ENCODE measurements at regions not wholly inside any gene's neighbourhood (a gene's known extent, or its start where the extent isn't known, plus 50 kb on each side); places are given as distances from the start of the nearest gene placed in this dataset.

DNA sequence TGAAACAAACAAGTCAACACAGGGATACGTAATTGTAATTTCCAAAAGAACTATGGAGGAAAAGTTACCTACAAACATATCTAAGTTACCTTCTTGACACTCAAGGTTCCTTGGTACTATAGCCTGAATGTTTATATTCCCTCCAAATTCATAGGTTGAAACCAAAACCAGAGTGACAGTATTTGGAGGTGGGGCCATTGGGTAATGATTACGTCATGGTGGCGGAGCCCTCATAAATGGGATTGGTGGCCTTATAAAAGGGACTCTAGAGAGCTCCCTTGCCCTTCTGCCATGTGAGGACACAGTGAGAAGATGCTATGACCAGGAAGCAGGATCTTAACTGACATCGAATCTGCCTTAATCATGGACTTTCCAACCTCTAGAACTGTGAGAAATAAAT, 87.3 kb downstream of the PMAIP1 start:
- no TSS peak for BruUV-seq (replicated peaks)
- POLR2A ChIA-PET, result no interaction called here
- in situ Hi-C loops (cut with MboI), result no loop called here

GRCh38 chr18:59986139-59986538, 86.3 kb downstream of the PMAIP1 start:
- no peak for ATAC-seq
- in situ Hi-C loops (cut with MboI), result no loop called here
- ChIA-PET POLR2A (no interaction called here), CTCF (ENCODE audit: low intra/inter-chr PET ratio) (no interaction called here)
- Histone ChIP-seq H3K36me3 (ENCODE audit: control insufficient read depth, insufficient read depth, low read length) (no peaks in the 10 kb centered on the region), H3K9me3 (replicated peaks; ENCODE audit: control insufficient read depth, insufficient read depth, low read depth, low read length) (no peaks in the 10 kb centered on the region), H3K79me2 (ENCODE audit: control insufficient read depth, insufficient read depth, low read length) (no peaks in the 10 kb centered on the region), H2AFZ (ENCODE audit: low read depth, low read length) (no peak overlapping the region), H4K20me1 (replicated peaks; ENCODE audit: control insufficient read depth, insufficient read depth, low read length) (no peaks in the 10 kb centered on the region), H3K9me1 (ENCODE audit: control insufficient read depth, insufficient read depth, low read length) (no peaks in the 10 kb centered on the region), H3K4me2 (ENCODE audit: insufficient read depth, low read length) (no peak overlapping the region), H3K4me3 (no peak overlapping the region), H3K4me1 (replicated peaks in 1 of 2; ENCODE audit: control insufficient read depth in 2 of 2, insufficient read depth in 2 of 2, low read length in 2 of 2) (no peaks in the 10 kb centered on the region), H3K9ac (ENCODE audit: insufficient read depth in 1 of 2, low read depth in 2 of 2, low read length in 2 of 2) (no peak overlapping the region), H3K27ac (ENCODE audit: extremely low read depth, low read depth, low read length) (no peak overlapping the region), H3K27me3 (ENCODE audit: control insufficient read depth in 2 of 2, insufficient read depth in 2 of 2, low read length in 2 of 2) (no peaks in the 10 kb centered on the region)
- FAIRE-seq, result no peak
- no peak for DNase-seq (ENCODE audit: extremely low read depth in 1 of 4, low spot score in 3 of 4)
- 12% methylated on average over 9 of the region's 11 CpGs for whole genome bisulfite sequencing (ENCODE audit: insufficient coverage, low coverage, missing lambda C conversion rate)
- BruUV-seq (replicated peaks), result no TSS peak
- intact Hi-C loops (cut with micrococcal nuclease), result loop anchor here (5.0 kb wide), 2 partner anchors 149 to 1516 kb away; no protein-coding TSS in a partner anchor
- TF ChIP-seq FOXP1 (CRISPR knock-in tag; IDR thresholded peaks at IDR 0.05) (no peak), MAFG (tag; conservative IDR thresholded peaks at IDR 0.05) (no peak), ASH1L (IDR thresholded peaks at IDR 0.05; ENCODE audit: borderline replicate concordance, low read depth, partially characterized antibody) (no peak), ZBTB5 (IDR thresholded peaks at IDR 0.05) (no peak), HCFC1 (IDR thresholded peaks at IDR 0.05; ENCODE audit: low read depth, low read length) (no peak)
- TF ChIP-seq, protein P1, sequence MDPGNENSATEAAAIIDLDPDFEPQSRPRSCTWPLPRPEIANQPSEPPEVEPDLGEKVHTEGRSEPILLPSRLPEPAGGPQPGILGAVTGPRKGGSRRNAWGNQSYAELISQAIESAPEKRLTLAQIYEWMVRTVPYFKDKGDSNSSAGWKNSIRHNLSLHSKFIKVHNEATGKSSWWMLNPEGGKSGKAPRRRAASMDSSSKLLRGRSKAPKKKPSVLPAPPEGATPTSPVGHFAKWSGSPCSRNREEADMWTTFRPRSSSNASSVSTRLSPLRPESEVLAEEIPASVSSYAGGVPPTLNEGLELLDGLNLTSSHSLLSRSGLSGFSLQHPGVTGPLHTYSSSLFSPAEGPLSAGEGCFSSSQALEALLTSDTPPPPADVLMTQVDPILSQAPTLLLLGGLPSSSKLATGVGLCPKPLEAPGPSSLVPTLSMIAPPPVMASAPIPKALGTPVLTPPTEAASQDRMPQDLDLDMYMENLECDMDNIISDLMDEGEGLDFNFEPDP (CRISPR knock-in tag; IDR thresholded peaks at IDR 0.05), result no peak
- TF ChIP-seq, protein P2, sequence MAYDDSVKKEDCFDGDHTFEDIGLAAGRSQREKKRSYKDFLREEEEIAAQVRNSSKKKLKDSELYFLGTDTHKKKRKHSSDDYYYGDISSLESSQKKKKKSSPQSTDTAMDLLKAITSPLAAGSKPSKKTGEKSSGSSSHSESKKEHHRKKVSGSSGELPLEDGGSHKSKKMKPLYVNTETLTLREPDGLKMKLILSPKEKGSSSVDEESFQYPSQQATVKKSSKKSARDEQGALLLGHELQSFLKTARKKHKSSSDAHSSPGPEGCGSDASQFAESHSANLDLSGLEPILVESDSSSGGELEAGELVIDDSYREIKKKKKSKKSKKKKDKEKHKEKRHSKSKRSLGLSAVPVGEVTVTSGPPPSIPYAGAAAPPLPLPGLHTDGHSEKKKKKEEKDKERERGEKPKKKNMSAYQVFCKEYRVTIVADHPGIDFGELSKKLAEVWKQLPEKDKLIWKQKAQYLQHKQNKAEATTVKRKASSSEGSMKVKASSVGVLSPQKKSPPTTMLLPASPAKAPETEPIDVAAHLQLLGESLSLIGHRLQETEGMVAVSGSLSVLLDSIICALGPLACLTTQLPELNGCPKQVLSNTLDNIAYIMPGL (CRISPR knock-in tag; IDR thresholded peaks at IDR 0.05), result no peak

More for the DNA sequence above, 87.3 kb downstream of the PMAIP1 start:
- no peaks in the 10 kb centered on the region for H4K20me1 ChIP-seq (replicated peaks; ENCODE audit: control insufficient read depth, insufficient read depth, low read length)
- intact Hi-C loops (cut with micrococcal nuclease), result loop anchor here (5.0 kb wide), 2 partner anchors 150 to 1515 kb away; no protein-coding TSS in a partner anchor
- no peak overlapping the region for H2AFZ ChIP-seq (ENCODE audit: low read depth, low read length)
- no peaks in the 10 kb centered on the region for H3K36me3 ChIP-seq (ENCODE audit: control insufficient read depth, insufficient read depth, low read length)
- no peak overlapping the region for H3K4me2 ChIP-seq (ENCODE audit: insufficient read depth, low read length)
- DNase-seq (ENCODE audit: extremely low read depth in 1 of 4, low spot score in 3 of 4) (no peak), FAIRE-seq (no peak), ATAC-seq (no peak)
- CTCF ChIA-PET (ENCODE audit: low intra/inter-chr PET ratio), result interaction anchor here (1.1 to 1.6 kb wide), 2 partner anchors 562 to 1515 kb away, joined by 3 to 8 read pairs; no protein-coding TSS in a partner anchor
- WGBS (ENCODE audit: insufficient coverage, low coverage, missing lambda C conversion rate), result 26% methylated on average over 4 of the region's 4 CpGs
- TF ChIP-seq ATF3 (IDR thresholded peaks at IDR 0.05) (peak; percentile 43), ATF3 (CRISPR knock-in tag; conservative IDR thresholded peaks at IDR 0.05) (no peak), ATF7 (IDR thresholded peaks at IDR 0.05) (peak; percentile 57; the same call in 1 of the 2 replicates), L3MBTL2 (IDR thresholded peaks at IDR 0.05) (no peak)
- no peaks in the 10 kb centered on the region for H3K4me1 ChIP-seq (replicated peaks in 1 of 2; ENCODE audit: control insufficient read depth in 2 of 2, insufficient read depth in 2 of 2, low read length in 2 of 2)
- no peak overlapping the region for H3K9ac ChIP-seq (ENCODE audit: insufficient read depth in 1 of 2, low read depth in 2 of 2, low read length in 2 of 2)
- H3K27ac ChIP-seq (ENCODE audit: extremely low read depth, low read depth, low read length), result no peak overlapping the region
- no peaks in the 10 kb centered on the region for H3K9me3 ChIP-seq (replicated peaks; ENCODE audit: control insufficient read depth, insufficient read depth, low read depth, low read length)
- H3K9me1 ChIP-seq (ENCODE audit: control insufficient read depth, insufficient read depth, low read length), result no peaks in the 10 kb centered on the region
- no peak overlapping the region for H3K4me3 ChIP-seq
- H3K27me3 ChIP-seq (ENCODE audit: control insufficient read depth in 2 of 2, insufficient read depth in 2 of 2, low read length in 2 of 2), result no peaks in the 10 kb centered on the region
- no peaks in the 10 kb centered on the region for H3K79me2 ChIP-seq (ENCODE audit: control insufficient read depth, insufficient read depth, low read length)

Measured in K562 (cell line).